HG02840 (cell line): ENCODE measurements at regions not wholly inside any gene's neighbourhood (a gene's known extent, or its start where the extent isn't known, plus 50 kb on each side); places are given as distances from the start of the nearest gene placed in this dataset.

Experiments used
- ATAC-seq: cut with Tn5 transposase; IDR thresholded peaks from one replicate; pipeline ENCODE4 v1.9.1; 2021; ENCODE audit warnings: mild to moderate bottlenecking, moderate library complexity, moderate number of reproducible peaks; ENCODE audit not compliant: unreplicated experiment, low FRiP score

- no peak for ATAC-seq
Measured at GRCh38 chr6:104134876-104135275, 724.8 kb downstream of the HACE1 start.

GRCh38 chr6:104130343-104130742 is 729.4 kb downstream of the HACE1 start:
- no peak for ATAC-seq

GRCh38 chr6:104126315-104127005 is 733.3 kb downstream of the HACE1 start:
- ATAC-seq = no peak

DNA sequence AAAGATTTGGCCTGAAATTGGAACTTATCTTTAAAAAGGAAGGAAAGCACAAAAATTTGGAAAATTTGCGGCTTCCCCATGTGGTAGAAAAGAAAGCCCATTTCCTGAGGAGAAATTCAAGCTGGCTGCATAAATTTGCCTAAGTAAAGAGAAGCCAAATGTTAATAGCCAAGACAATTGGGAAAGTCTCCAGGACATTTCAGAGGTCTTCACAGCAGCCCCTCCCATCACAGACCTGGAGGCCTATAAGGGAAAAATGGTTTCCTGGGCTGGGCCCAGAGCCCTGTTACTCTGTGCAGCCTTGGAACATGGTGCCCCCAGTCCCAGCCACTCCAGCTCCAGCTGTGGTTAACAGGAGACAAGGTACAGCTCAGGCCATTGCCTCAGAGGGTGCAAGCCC is 736.5 kb downstream of the HACE1 start:
- no peak for ATAC-seq

GRCh38 chr6:104118274-104118673 is 741.4 kb downstream of the HACE1 start:
- ATAC-seq = no peak

DNA sequence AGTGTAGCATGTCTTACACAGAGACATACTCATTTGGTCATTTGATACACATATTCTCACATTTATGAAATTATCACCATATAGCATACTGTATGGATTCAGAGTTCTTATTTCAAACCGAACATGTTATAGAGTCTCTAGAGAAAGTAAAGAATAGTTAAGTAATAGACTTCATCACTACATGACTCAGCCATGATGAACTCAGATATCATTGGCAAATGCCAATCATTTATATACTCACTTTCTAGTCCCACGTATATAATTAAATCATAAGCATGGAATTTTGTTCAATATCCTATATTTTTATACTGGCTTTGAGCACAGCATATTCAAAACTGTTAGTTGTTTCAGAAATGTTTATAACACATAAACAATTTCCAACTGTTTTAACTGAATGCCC is 749.9 kb downstream of the HACE1 start:
- no peak for ATAC-seq

- no peak for ATAC-seq
Measured at GRCh38 chr6:104108634-104109033, 751.1 kb downstream of the HACE1 start.

DNA sequence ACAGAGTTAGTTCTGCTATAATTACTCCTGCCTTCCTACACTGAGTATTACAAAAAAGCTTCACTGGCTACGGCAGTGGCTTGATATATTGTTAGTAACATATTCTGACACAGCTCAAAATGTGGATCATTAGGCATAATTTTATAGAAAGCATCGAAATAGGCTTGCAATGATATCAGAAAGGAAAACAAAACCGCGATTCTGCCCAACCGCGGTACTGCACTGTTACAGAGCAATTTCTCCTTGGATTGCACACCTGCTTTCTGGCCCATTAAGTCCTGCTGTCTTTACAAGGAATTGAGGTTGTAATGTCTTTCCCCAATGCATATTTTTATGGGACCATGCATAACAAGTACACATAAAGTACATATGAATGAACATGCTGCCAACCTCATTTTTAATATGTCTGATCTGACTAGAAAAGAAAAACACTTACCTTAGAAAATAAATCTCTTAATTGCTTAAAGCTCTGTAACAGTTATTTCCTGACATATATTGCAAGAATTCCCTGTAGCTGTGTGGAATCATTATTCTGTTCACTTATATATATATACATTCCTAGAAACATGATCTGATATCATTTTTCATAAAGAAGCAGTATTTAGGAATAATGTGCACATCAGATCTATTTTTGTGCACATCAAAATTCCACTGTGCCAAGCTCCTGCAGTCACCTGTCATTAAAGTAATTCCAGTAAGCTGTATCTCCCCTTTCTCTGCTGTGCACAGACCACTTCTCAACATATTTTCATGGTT is 763.9 kb downstream of the HACE1 start:
- ATAC-seq = no peak

DNA sequence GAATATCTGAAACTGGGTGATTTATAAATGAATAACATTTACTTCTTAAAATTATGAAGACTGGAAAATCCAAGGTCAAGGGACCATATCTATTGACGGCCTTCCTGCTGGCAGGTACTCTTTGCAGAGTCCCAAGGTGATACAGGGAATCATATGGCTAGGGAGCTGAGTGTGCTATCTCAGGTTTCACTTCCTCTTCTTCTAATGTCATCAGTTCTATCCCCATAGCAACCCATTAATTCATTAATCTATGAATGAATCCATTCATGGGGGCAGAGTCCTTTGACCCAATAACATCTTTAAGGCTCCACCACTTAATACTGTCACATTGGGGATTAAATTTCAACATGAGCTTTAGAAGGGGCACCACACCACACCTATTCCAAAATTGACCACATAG is 772.0 kb downstream of the HACE1 start:
- ATAC-seq = no peak

- ATAC-seq = no peak
Measured at GRCh38 chr6:104068281-104068680, 791.4 kb downstream of the HACE1 start.

DNA sequence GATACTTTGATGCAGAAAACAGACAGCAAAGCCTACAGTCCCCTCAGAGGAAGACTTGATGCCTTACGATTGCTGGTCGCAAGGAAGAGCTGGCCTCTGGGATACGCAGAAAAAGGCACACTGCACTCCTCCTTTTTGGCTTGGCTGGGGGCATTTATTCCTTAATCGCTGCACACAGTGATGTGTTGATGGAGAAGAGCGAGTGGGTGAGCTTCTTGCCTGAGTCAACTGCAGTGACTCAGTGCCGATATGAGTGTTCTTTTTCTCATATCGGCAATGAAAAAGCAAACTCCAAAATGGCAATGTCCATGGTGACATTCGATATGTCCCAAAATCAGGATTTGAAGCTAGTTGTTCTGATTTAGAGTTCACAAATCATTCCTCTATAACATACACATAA is 794.8 kb downstream of the HACE1 start:
- no peak for ATAC-seq

DNA sequence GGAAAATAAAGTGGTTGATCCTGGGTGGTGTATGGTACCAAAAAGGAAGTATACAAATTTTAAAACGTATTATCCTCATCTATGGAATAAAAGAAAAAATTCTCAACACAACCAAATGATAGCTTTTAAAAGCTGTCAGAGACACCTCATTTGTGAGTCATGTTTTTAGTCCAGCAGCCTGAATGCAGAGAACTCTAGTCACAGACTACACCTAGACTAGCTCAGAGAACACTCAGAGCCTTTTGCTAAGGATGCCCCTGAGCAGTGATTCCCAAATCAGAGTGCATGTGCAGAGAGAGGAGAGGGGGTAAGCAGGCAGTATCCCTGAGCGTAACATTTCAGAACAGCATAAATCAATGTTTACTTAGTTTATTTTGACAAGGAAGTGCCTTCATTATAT is 809.3 kb downstream of the HACE1 start:
- no peak for ATAC-seq

DNA sequence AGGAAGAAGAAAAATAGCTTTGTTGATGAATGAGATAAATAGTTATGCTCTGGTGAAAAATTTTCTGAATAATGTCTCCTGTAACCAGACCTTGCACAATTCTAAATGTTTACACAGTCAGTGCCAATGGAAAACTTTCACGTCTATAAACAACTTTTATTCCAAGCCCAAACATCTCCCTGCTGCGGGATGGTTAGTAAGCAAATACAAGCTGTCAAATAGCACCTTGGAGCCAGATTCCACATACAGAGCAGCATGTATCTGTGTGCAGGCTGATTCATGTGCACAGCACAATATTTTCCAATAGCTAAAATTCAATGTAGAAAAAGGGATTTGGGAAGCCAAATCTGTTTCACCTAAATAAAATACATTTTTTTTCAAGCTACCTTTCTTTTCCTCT is 813.3 kb downstream of the HACE1 start:
- no peak for ATAC-seq

DNA sequence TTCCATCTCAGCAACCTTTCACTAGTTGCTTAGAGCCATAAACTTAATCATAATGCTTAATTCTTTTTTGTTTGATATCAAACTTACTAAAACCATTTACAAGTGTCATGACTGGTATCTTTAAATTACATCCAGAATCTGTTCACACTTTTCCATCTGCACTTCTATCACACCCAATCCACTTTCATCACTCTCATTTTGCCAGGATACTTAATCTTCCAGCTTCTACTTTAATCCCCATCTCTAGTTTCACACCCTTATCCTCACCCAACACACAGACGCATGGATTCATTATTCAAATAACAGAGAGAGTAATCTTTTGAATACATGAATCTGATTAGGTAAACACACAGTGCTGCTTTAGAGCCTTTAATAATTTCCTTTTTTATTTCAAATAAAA is 828.4 kb downstream of the HACE1 start:
- no peak for ATAC-seq

GRCh38 chr6:104022126-104022525 is 837.6 kb downstream of the HACE1 start:
- ATAC-seq = no peak

- ATAC-seq = no peak
Measured at GRCh38 chr6:104019075-104019753, 840.5 kb downstream of the HACE1 start.

DNA sequence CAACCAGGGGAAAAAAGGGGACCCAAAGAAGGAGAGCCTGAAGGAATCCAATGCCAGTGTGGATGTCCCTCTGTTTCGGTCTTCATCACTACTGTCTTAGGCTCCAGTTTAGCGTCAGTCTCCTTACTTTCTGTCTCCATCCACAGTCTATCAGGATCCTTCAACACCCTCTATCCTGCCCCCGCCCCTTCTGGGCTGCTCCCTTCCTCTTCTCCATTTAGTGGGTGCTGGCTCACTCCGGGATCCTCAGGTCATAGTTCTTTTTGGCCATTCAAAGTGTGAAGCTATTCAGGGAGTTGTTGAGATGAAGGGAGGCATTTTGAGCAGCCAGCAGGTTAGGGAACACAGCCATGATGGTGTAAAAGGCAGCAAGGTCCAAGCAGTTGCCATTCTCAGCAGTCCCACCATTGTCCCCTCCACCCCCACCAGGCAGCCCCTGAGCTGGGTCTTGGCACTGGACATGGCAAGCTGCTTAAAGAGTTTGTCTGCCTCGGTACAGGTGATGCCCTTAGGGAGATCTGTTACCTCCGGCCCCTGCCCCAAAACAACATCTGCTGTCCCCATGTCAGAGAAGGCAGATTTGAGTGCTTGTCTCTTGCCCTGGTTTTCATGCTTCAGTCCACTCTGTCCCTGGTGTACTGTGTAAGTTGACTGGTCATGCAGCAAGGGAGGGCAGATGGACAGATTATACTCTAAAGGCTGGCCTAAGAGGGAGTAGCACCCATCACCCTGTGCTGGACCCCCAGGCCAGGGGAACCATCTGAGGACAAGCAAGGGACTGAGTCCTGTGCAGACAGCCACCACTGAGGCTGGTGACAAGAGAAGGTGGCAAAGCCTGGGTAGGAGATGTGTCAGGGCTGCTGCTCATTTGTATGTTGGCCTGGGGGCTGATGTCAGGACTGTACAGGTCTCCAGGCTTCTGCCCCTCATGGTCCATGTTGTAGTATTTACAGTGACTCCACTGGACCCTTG is 842.0 kb downstream of the HACE1 start:
- ATAC-seq = no peak

- no peak for ATAC-seq
Measured at GRCh38 chr6:104014163-104014959, 845.4 kb downstream of the HACE1 start.

DNA sequence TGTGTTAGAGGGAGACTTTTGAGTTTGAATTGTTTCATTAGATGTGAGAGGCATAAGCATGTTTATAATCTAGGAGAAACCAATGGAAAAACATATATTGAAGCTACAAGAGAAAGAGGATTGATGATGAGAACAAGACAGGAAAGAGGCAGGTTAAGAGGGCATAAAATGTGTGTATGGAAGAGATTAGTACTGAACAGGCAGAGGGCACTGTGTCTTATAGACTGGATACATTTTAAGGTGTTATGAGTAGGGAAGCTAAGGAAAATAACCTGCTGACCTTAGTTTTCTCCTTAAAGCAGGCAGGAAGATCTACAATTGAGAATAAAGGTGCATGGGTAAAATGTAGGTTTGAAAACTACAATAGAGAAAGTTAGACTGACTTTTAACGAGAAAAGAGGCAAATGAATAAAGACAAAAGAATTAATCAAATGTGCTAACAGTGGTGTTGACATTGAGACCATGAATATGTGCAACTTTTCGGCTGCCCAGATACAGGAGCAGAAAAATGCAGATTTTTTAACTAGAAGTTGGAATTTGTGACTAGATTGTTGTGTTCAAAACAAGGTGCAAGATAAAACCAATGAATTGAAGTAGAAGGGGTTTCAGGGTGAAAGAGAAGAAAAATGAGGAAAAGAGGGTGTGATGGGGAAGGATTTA is 846.3 kb downstream of the HACE1 start:
- ATAC-seq = no peak
